Activated CD4-positive, alpha-beta memory T cell treated with anti-CD3 and anti-CD28 coated beads, Interleukin-2, amount 10 ng/mL, durations not matched to agents 7 days and 5 days (primary cell): ENCODE measurements at regions not wholly inside any gene's neighbourhood (a gene's known extent, or its start where the extent isn't known, plus 50 kb on each side); places are given as distances from the start of the nearest gene placed in this dataset.
"Not testable (repeated sequence)": the region's sequence is repeated elsewhere in the genome, so short reads cannot be mapped to it uniquely, and the experiment has no call there.

Experiments used
- CTCF ChIA-PET: fragments of 350-600 bp; sonication (Branson Sonifier 250); formaldehyde crosslinking; loops from one replicate; lab custom pipeline; 2021; ENCODE audit warnings: antibody characterized with exemption, inconsistent platforms; lab: Charles Lee
- POLR2A ChIA-PET: fragments of 350-600 bp; sonication (Branson Sonifier 250); formaldehyde crosslinking; loops from one replicate; lab custom pipeline; 2021; ENCODE audit warnings: antibody characterized with exemption; lab: Charles Lee
- DNase-seq: peaks from one replicate; pipeline ENCODE4 v3.0.0-alpha.2; 2020
- H3K27ac Mint-ChIP-seq: one replicate; pipeline ENCODE4 v1.8.0; 2021; ENCODE audit warnings: mild to moderate bottlenecking, mixed read lengths
- H3K27me3 Mint-ChIP-seq: one replicate; pipeline ENCODE4 v1.8.0; 2021; ENCODE audit warnings: mixed read lengths
- H3K36me3 Mint-ChIP-seq: one replicate; pipeline ENCODE4 v1.8.0; 2021; ENCODE audit warnings: low read depth, mixed read lengths
- H3K4me1 Mint-ChIP-seq: one replicate; pipeline ENCODE4 v1.8.0; 2021; ENCODE audit warnings: mixed read lengths
- H3K4me3 Mint-ChIP-seq: one replicate; pipeline ENCODE4 v1.8.0; 2021; ENCODE audit warnings: mild to moderate bottlenecking, mixed read lengths
- H3K9me3 Mint-ChIP-seq: one replicate; pipeline ENCODE4 v1.8.0; 2021; ENCODE audit warnings: mixed read lengths

DNA sequence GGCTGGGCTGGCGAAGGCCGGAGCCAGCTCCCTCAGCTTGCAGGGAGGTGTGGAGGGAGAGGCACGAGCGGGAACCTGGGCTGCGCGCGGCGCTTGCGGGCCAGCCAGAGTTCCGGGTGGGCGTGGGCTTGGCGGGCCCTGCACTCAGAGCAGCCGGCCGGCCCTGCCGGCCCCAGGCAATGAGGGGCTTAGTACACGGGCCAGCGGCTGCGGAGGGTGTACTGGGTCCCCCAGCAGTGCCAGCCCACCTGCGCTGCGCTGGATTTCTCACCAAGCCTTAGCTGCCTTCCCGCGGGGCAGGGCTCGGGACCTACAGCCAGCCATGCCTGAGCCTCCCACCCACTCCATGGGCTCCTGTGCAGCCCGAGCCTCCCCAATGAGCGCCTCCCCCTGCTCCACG, 1021.4 kb downstream of the PLA2G4A start:
- H3K36me3 Mint-ChIP-seq, DNase-seq, H3K4me3 Mint-ChIP-seq, H3K4me1 Mint-ChIP-seq, CTCF ChIA-PET, POLR2A ChIA-PET, H3K27ac Mint-ChIP-seq, H3K9me3 Mint-ChIP-seq, H3K27me3 Mint-ChIP-seq: not testable (repeated sequence)

DNA sequence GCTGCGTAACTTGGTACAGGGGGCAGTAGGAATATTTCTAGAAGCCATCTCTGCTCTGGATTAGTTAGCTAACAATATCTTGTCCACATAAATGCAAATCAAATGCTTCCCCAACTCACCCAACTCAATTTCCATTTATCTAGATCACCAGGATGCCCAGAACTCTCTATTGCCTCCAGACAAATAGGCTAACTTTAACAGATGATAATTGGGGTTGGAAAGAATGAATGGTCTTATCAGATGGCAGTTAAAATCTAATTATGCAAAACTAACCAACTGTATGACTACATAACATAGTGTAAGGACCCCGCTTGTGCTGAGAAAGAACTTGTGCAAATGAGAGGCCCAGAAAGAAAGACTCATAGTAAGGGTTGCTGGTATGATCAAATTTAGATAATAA, 1024.8 kb downstream of the PLA2G4A start:
- no peak overlapping the region for H3K27ac Mint-ChIP-seq
- POLR2A ChIA-PET = no interaction called here

DNA sequence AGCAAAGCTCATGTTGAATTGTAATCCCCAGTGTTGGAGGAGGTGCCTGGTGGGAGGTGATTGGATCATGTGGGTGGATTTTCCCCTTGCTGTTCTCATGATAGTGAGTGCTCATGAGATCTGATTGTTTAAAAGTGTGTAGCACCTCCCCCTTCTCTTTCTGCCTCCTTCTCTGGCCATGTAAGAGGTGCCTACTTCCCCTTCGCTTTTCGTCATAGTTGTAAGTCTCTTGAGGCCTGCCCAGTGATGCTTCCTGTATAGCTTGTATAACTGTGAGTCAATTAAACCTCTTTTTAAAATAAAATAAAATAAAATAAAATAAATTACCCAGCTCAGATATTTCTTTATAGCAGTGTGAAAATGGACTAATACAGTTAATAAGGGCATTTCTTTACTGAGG, 1025.7 kb downstream of the PLA2G4A start:
- H3K27me3 Mint-ChIP-seq = no peaks in the 10 kb centered on the region
- ChIA-PET POLR2A (no interaction called here), CTCF (no interaction called here)
- H3K36me3 Mint-ChIP-seq = no peaks in the 10 kb centered on the region
- H3K4me1 Mint-ChIP-seq = no peaks in the 10 kb centered on the region
- peaks cover 8% of the 10 kb centered on the region for H3K9me3 Mint-ChIP-seq
- no peak for DNase-seq
- H3K27ac Mint-ChIP-seq = no peak overlapping the region
- no peak overlapping the region for H3K4me3 Mint-ChIP-seq

More for the DNA sequence above, 1024.8 kb downstream of the PLA2G4A start:
- no peaks in the 10 kb centered on the region for H3K4me1 Mint-ChIP-seq
- H3K36me3 Mint-ChIP-seq = no peaks in the 10 kb centered on the region
- DNase-seq = no peak
- no peak overlapping the region for H3K4me3 Mint-ChIP-seq
- H3K9me3 Mint-ChIP-seq = peaks cover 8% of the 10 kb centered on the region
- CTCF ChIA-PET = no interaction called here
- H3K27me3 Mint-ChIP-seq = no peaks in the 10 kb centered on the region

DNA sequence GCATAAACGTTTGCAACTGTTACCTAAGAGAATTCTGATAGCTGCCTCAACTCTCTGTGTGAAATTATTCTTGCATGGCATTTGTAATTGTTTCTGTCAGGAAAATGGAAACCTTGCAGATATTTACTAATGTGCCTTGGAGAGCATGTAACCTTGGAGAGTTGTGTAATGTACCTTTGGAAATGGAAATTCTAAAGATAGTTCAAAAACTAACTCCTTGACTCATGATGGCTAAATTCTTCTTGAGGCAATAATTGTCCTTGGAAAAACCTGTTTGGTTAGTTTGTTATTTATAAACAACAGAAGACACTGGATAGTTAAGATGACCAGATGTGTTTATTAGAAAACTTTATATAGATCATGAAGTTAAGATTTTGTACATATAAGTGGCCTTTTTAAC, 1033.8 kb downstream of the PLA2G4A start:
- Mint-ChIP-seq H3K36me3 (no peaks in the 10 kb centered on the region), H3K9me3 (no peaks in the 10 kb centered on the region), H3K4me3 (no peak overlapping the region), H3K4me1 (no peaks in the 10 kb centered on the region), H3K27me3 (no peaks in the 10 kb centered on the region), H3K27ac (no peak overlapping the region)
- ChIA-PET CTCF (no interaction called here), POLR2A (no interaction called here)
- no peak for DNase-seq

DNA sequence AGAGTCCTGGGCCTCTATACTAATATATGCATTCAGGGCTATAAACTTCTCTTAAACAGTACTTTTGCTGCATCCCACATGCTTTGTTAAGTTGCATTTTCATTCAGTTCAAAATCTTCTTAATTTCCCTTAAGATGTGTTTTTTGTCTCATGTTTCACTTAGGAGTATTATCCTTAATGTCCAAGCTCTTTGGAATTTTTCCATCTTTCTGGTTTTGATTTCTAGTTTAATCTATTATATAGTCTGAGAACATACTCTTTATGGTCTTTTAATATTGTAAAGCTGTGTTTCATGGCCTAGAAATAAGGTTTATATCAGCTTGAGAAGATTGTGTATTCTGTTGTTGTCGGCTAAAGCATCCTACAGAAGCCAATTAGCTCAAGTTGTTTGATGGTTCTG, 1041.8 kb downstream of the PLA2G4A start:
- DNase-seq = no peak
- H3K4me3 Mint-ChIP-seq = no peak overlapping the region

DNA sequence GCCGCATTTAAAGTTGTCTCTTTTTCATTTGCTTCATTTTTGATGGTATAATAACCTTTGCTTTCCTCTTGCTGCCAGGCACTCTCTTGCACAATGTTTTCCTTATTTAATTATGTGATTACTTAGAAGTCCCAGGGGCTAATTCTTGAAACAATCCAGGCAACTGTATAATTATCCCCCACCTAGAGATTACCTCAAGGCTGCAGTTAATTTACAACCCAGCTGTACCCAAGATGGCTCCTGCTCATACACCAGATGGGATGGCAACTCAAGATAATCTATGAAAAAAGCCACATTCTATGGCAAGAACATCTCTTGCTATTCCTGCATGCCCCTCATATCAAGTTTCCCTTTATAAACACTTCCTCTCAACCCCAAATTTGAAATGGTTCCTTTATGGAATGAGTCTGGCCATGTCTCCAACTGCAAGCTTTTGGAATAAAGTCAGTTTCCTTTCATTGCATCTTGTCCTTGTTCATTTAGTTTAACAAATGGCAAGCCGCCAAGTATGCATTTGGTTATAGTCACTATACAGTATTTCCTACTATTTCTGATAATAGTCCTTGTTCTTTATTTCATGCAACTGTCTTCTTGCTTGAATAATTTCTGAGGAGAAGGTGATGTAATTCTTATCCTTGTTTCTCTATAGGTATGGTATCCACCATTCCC, 1042.6 kb downstream of the PLA2G4A start:
- Mint-ChIP-seq H3K9me3 (peaks cover 6% of the 10 kb centered on the region), H3K4me3 (no peak overlapping the region), H3K27ac (no peak overlapping the region), H3K27me3 (no peaks in the 10 kb centered on the region), H3K36me3 (no peaks in the 10 kb centered on the region), H3K4me1 (no peaks in the 10 kb centered on the region)
- DNase-seq = no peak
- ChIA-PET POLR2A (no interaction called here), CTCF (no interaction called here)

More for the DNA sequence above, 1041.8 kb downstream of the PLA2G4A start:
- CTCF ChIA-PET = no interaction called here
- Mint-ChIP-seq H3K36me3 (no peaks in the 10 kb centered on the region), H3K27ac (no peak overlapping the region), H3K9me3 (peaks cover 5% of the 10 kb centered on the region), H3K27me3 (no peaks in the 10 kb centered on the region), H3K4me1 (no peaks in the 10 kb centered on the region)
- POLR2A ChIA-PET = no interaction called here

DNA sequence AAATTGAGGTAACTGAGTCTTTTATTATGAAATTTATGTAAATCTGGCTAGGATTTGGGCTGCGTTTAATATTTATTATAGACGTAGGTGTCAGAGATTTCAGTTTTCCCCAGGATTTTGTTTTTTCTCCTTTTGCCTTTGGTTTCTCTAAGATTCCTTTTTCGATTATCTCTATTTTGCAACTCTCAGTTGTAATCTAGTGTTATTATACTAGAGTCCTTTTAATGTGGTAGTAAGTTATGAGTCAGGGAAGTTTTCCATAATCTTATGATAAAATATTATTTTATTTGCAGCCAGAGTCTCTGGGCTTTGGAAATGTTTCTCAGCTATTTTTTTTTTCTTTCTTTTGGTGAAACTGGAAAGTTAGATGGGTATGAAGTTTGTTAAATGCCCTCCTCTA, 1043.8 kb downstream of the PLA2G4A start:
- CTCF ChIA-PET = no interaction called here
- no peak overlapping the region for H3K27ac Mint-ChIP-seq
- POLR2A ChIA-PET = no interaction called here

DNA sequence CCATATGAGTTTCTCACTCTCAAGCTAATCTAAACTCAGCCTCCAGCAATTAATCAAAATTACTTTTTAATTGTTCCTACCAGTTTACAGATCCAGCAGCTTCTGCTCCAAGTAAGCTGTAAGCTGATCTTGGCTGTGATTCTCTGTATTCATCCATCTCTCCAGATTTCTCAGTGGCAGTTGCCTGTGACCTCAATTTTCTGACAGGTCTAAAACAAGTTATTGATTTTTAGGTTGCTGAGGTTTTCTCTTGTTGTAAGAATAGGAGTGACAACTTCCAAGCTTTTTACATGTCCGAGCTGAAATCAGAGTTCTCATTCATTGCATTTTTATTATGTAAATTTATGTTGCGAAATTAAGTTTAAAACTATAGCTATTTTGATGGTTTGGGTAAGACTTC, 1044.4 kb downstream of the PLA2G4A start:
- POLR2A ChIA-PET = no interaction called here
- Mint-ChIP-seq H3K27me3 (no peaks in the 10 kb centered on the region), H3K4me1 (no peaks in the 10 kb centered on the region), H3K27ac (no peak overlapping the region), H3K36me3 (no peaks in the 10 kb centered on the region), H3K4me3 (no peak overlapping the region), H3K9me3 (peaks cover 9% of the 10 kb centered on the region)
- CTCF ChIA-PET = no interaction called here
- DNase-seq = no peak

More for the DNA sequence above, 1043.8 kb downstream of the PLA2G4A start:
- Mint-ChIP-seq H3K4me3 (no peak overlapping the region), H3K9me3 (peaks cover 9% of the 10 kb centered on the region), H3K4me1 (no peaks in the 10 kb centered on the region), H3K27me3 (no peaks in the 10 kb centered on the region), H3K36me3 (no peaks in the 10 kb centered on the region)
- no peak for DNase-seq

DNA sequence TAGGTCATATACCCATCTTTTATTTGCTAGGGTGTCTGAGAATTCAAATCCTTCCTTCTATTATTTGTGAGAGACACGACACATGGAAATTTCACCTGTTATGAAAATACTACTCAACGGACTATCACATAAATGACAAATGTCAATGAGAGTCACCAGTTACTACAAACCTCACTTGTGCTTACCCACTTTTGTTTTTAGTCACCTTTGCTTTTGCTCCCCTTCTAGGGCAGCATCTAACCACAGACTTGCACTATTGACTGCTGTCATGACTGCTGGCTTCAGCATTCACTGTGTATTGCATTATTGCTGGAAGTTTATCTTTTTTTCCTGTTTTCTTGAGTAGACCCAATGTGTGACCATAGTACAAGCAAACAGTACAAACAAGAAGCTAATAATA, 1048.0 kb downstream of the PLA2G4A start:
- POLR2A ChIA-PET = no interaction called here
- no peak overlapping the region for H3K4me3 Mint-ChIP-seq
- H3K27me3 Mint-ChIP-seq = no peaks in the 10 kb centered on the region
- CTCF ChIA-PET = no interaction called here
- no peaks in the 10 kb centered on the region for H3K4me1 Mint-ChIP-seq
- H3K9me3 Mint-ChIP-seq = peaks cover 9% of the 10 kb centered on the region
- H3K36me3 Mint-ChIP-seq = no peaks in the 10 kb centered on the region
- no peak overlapping the region for H3K27ac Mint-ChIP-seq
- no peak for DNase-seq

DNA sequence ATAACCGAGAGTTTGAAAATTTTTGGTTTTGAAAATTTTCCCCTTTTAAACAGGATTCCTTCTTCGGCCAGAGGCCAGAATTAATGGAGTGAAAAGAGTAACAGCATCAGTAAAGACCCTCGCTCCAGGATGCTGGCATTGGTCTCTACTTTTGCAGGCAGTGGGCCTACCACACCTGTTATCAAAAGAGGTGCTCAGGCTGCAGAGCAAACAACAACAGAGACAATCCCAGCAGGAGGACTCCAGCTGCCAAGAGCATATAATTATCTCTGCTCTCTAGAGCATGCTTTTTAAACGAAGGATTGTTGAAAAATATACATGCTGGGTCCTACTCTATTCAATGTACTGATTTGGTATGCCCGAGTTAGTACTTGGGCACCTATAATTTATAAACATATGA, 1048.5 kb downstream of the PLA2G4A start:
- no peak overlapping the region for H3K4me3 Mint-ChIP-seq
- no peaks in the 10 kb centered on the region for H3K36me3 Mint-ChIP-seq
- POLR2A ChIA-PET = no interaction called here
- H3K4me1 Mint-ChIP-seq = no peaks in the 10 kb centered on the region
- CTCF ChIA-PET = no interaction called here
- H3K27ac Mint-ChIP-seq = no peak overlapping the region
- H3K27me3 Mint-ChIP-seq = no peaks in the 10 kb centered on the region
- peaks cover 9% of the 10 kb centered on the region for H3K9me3 Mint-ChIP-seq
- DNase-seq = no peak

DNA sequence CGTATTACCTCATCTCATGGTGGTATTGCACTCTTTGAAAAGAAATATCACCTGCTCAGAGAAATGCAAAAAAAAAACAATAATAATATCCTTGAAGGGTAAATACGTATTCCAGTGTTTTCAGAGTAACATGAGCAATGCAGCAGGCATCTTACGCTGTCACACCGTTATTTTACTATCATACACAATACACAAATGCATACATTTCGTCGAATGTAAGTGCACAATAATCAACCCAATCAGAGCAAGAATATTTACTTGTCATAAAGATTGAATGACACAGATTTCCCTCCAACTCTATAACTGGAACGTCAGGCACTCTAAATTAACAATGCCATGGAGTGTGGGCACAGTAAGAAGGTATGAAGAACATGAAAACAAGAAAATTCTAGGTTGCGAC, 1050.1 kb downstream of the PLA2G4A start:
- ChIA-PET POLR2A (no interaction called here), CTCF (no interaction called here)
- DNase-seq = no peak
- Mint-ChIP-seq H3K4me1 (no peaks in the 10 kb centered on the region), H3K4me3 (no peak overlapping the region), H3K27ac (no peak overlapping the region), H3K27me3 (no peaks in the 10 kb centered on the region), H3K9me3 (peaks cover 9% of the 10 kb centered on the region), H3K36me3 (no peaks in the 10 kb centered on the region)

DNA sequence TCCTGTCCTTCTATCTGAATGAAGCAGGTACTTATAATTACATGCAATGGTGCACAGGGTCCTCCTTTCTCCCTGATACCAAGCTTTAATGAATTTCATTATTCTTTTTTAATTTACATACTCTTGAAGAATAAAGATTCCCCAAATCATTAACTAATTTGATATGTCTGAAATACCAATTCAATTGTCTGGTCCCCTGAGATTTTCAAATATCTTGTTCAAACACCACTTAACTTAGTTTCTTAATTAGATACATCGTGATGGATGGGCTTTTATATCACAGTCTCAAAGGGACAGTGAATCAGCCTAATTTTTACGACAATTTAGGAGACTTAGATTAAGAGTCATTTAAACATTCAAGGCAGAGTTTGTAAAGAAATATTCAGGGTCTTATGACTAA, 1054.6 kb downstream of the PLA2G4A start:
- no peaks in the 10 kb centered on the region for H3K4me1 Mint-ChIP-seq
- no peaks in the 10 kb centered on the region for H3K27me3 Mint-ChIP-seq
- ChIA-PET CTCF (no interaction called here), POLR2A (no interaction called here)
- H3K9me3 Mint-ChIP-seq = no peaks in the 10 kb centered on the region
- H3K36me3 Mint-ChIP-seq = no peaks in the 10 kb centered on the region
- no peak for DNase-seq
- no peak overlapping the region for H3K4me3 Mint-ChIP-seq
- H3K27ac Mint-ChIP-seq = no peak overlapping the region

DNA sequence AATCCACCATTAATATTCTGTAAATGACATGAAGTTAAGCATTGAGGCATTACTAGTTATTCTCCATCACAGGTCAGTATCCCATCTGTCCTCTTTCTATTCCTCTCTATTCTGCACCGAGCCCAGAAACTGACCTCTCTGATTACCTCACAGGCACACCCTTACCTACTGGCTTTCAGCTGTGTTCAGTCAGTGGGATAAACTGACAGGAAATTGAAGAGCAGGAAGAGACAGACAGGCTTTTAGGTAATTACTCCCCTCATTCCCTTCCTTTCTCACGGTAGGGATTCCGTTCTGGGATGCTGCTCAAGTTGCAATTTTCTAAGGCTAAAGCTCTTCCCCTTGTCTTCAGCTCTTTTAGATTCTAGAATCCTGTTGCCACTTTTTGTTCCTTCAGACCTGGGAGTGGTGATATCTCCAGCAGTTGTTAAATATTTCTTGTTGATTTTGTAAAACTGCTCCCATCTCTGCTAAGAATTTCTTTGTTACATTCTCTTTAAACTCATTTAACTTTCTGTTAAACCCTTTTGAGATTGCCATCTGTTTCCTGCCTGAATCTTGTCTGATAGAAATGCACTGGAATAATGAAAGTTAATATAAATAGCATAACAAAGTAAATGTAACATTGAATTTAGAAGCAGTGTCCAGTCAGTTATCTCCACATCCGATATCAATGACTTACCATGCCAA, 1063.4 kb downstream of the PLA2G4A start:
- no peak overlapping the region for H3K4me3 Mint-ChIP-seq
- ChIA-PET POLR2A (no interaction called here), CTCF (no interaction called here)
- peaks cover 11% of the 10 kb centered on the region for H3K9me3 Mint-ChIP-seq
- H3K4me1 Mint-ChIP-seq = no peaks in the 10 kb centered on the region
- no peaks in the 10 kb centered on the region for H3K36me3 Mint-ChIP-seq
- no peaks in the 10 kb centered on the region for H3K27me3 Mint-ChIP-seq
- H3K27ac Mint-ChIP-seq = no peak overlapping the region
- no peak for DNase-seq

DNA sequence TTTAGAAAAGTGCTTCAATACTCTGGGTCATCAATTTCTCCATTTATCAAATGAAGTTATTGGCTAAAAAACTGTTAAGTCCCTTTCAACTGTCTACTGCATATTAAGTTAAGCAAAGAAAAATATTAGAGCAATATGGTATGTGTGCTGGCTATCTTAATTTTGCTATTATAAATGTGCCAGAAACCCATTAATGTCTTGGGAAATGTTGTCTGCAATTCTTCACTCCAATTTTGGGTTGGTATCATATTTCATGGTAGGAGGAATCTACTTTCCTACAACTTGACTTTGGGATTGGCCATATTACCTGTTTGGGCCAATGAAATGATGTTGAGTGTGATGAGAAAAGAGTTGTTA, 1063.9 kb downstream of the PLA2G4A start:
- H3K27me3 Mint-ChIP-seq = no peaks in the 10 kb centered on the region
- no peak overlapping the region for H3K27ac Mint-ChIP-seq
- POLR2A ChIA-PET = no interaction called here
- no peaks in the 10 kb centered on the region for H3K36me3 Mint-ChIP-seq
- DNase-seq = no peak
- peaks cover 11% of the 10 kb centered on the region for H3K9me3 Mint-ChIP-seq
- no peak overlapping the region for H3K4me3 Mint-ChIP-seq
- CTCF ChIA-PET = no interaction called here
- H3K4me1 Mint-ChIP-seq = no peaks in the 10 kb centered on the region
